ENCODE measurements at regions not wholly inside any gene's neighbourhood (a gene's known extent, or its start where the extent isn't known, plus 50 kb on each side); places are given as distances from the start of the nearest gene placed in this dataset.

DNA sequence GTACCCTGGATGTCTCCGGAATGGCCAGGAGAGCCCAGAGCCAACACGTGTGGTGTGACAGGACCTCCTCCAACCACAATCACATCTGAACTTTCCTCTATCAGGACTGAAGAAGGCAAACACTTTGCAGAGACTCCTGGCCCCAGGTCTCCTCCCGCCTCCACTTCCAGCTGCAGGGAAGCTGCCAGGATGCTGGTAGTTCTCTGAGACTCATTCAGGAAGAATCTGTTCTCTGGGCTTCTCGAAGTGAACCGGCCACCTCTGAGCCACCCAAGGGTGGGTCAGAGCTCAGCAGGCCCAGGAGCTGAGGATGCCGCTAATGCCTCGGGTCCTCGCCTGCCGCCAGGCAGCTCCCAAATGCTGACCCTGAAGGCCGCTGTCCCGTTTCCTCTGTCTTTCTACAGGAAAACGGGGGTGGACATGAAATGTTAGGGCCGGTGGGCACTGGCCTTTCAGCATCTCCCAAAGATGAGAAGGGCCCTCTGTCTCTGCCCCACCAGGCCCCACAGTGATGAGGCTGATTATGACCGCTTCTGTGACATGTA lies 789.9 kb downstream of the BRD1 start:
- TF ChIP-seq POLR2A (IDR thresholded peaks at IDR 0.05), result no peak
- TF ChIP-seq, protein P1, sequence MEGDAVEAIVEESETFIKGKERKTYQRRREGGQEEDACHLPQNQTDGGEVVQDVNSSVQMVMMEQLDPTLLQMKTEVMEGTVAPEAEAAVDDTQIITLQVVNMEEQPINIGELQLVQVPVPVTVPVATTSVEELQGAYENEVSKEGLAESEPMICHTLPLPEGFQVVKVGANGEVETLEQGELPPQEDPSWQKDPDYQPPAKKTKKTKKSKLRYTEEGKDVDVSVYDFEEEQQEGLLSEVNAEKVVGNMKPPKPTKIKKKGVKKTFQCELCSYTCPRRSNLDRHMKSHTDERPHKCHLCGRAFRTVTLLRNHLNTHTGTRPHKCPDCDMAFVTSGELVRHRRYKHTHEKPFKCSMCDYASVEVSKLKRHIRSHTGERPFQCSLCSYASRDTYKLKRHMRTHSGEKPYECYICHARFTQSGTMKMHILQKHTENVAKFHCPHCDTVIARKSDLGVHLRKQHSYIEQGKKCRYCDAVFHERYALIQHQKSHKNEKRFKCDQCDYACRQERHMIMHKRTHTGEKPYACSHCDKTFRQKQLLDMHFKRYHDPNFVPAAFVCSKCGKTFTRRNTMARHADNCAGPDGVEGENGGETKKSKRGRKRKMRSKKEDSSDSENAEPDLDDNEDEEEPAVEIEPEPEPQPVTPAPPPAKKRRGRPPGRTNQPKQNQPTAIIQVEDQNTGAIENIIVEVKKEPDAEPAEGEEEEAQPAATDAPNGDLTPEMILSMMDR (IDR thresholded peaks at IDR 0.05), result no peak
